GM13977 (cell line): ENCODE measurements at regions not wholly inside any gene's neighbourhood (a gene's known extent, or its start where the extent isn't known, plus 50 kb on each side); places are given as distances from the start of the nearest gene placed in this dataset.

Source experiments
- DNase-seq: peaks from one replicate; pipeline ENCODE4 v3.0.0; 2012; ENCODE audit warnings: low spot score
- in situ Hi-C: fragments of 300-500 bp; cut with MboI; formaldehyde crosslinking; loops from one replicate; pipeline ENCODE4 v1.12.0; 2022; ENCODE audit warnings: low sequenced_read_pairs, low pct_unique_long_range_greater_than_20kb, mixed read lengths, inconsistent platforms; ENCODE audit not compliant: unreplicated experiment
- TF ChIP-seq, protein P1 (sequence below): IDR thresholded peaks from 2 replicates; pipeline ENCODE4 v1.5.1; 2012; ENCODE audit warnings: mild to moderate bottlenecking, control low read depth; ENCODE audit not compliant: insufficient read depth; ENCODE audit errors: extremely low read depth, missing control alignments

DNA sequence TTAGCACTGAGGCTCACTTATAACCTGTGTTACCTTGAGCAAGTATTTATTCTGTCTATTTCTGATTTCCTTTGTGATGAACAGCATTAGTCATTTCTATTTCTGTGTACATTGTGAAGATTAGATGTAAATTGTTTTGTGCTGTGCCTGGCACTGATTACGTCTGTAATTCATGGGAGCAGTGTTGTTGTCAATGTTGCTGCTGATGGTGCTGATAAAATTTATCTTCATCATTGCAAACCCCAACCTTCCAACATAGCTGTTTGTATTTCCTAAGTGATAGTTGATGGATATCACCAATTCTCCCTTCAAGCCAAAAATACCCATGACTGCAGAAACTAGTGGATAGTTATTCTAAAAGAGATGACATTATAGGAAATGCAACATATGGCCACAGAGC, 400.5 kb upstream of the GRM3 start:
- TF ChIP-seq, protein P1, sequence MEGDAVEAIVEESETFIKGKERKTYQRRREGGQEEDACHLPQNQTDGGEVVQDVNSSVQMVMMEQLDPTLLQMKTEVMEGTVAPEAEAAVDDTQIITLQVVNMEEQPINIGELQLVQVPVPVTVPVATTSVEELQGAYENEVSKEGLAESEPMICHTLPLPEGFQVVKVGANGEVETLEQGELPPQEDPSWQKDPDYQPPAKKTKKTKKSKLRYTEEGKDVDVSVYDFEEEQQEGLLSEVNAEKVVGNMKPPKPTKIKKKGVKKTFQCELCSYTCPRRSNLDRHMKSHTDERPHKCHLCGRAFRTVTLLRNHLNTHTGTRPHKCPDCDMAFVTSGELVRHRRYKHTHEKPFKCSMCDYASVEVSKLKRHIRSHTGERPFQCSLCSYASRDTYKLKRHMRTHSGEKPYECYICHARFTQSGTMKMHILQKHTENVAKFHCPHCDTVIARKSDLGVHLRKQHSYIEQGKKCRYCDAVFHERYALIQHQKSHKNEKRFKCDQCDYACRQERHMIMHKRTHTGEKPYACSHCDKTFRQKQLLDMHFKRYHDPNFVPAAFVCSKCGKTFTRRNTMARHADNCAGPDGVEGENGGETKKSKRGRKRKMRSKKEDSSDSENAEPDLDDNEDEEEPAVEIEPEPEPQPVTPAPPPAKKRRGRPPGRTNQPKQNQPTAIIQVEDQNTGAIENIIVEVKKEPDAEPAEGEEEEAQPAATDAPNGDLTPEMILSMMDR, result no peak
- in situ Hi-C loops, result no loop called here
- DNase-seq, result no peak

DNA sequence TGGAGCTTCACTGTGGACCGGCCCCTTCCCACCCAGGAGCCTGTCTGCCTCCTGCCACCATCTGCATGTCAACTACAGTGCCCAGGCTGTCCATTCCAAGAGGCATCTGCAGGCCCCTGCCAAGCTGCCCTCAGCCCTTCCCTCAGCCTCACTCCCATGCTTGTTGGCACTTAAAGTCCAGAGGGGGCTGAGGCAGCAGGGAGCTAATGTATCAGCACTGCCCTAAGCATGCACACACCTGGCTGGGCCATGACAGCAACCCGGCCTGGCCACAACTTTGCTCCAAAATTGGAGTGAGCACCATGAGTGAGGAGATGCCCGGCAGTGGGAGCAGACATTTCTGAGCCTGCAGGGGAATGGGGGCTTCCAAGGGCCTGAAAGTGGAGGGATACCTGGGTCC, 417.5 kb upstream of the GRM3 start:
- in situ Hi-C loops, result no loop called here
- DNase-seq, result no peak

DNA sequence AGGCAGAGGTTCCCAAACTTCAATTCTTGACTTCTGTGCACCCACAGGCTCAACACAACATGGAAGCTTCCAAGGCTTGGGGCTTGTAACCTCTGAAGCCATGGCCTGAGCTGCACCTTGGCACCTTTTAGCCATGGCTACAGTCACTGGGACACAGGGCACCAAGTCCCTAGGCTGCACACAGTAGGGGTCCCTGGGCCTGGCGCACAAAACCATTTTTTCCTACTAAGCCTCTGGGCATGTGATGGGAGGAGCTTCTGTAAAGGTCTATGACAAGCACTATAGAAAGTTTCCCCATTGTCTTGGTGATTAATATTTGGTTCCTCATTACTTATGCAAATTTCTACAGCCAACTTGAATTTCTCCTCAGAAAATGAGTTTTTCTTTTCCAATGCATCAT, 420.9 kb upstream of the GRM3 start:
- DNase-seq, result no peak

More for the DNA sequence above, 417.5 kb upstream of the GRM3 start:
- TF ChIP-seq, protein P1, result no peak

DNA sequence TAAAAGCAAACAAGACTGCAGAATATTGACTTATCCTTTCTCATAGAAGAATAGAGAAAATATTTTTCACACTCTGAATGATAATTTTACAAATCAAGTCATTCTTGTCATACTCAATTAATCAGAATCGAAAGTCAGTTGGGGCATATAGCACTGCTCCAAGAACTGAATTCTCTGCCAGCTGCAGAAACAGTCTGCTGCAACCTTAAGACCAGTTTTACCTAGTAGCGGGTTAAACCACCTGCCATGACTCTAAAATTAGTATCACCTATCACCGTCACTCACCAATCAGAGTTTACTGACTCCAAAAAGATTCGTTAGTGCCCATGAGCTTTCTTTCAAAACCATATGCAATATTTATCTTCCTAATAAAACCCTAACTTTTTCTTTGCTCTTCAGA, 429.0 kb upstream of the GRM3 start:
- DNase-seq, result no peak
- in situ Hi-C loops, result no loop called here
- TF ChIP-seq, protein P1, result no peak

More for the DNA sequence above, 420.9 kb upstream of the GRM3 start:
- in situ Hi-C loops, result no loop called here
- TF ChIP-seq, protein P1, result no peak

DNA sequence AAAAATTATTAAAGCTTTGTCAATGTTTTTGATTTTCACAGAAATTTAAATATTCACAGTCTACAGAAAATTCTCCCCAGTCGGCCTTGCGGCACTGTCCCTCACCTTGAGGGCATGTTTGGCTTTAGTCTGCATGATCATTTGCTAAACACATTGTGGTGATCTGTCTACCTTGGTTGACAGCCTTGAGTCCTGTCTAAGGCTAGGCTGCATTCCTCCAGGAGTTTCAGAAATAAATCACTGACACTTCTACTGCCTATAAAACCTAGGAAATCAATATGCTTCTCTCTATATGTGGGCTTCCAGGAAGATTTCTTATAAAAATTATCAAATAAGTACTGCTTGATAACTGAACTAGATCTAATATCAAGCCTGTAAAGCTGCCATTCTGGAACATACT, 430.7 kb upstream of the GRM3 start:
- in situ Hi-C loops, result no loop called here

DNA sequence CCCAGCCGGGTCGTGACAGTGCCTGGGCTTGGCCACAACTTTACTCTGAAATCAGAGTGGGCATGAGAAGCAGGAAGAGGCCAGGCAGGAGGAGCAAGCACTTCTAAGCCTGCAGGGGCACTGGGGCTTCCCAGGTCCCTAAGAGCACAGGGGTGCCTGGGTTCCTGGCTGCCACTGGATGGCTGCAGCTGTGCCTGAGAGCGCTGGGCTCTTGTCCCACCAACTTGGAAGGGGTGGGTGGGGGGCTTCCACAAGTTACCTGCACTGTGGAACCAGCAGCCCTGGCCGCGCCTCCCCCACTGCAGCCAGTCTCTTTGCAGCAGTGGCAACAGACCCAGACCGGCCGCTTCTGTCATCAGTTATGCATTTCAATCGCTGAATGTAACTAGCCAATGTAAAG, 434.7 kb upstream of the GRM3 start:
- no peak for DNase-seq
- in situ Hi-C loops, result no loop called here
- TF ChIP-seq, protein P1, result no peak

More for the DNA sequence above, 430.7 kb upstream of the GRM3 start:
- TF ChIP-seq, protein P1, result no peak
- no peak for DNase-seq

DNA sequence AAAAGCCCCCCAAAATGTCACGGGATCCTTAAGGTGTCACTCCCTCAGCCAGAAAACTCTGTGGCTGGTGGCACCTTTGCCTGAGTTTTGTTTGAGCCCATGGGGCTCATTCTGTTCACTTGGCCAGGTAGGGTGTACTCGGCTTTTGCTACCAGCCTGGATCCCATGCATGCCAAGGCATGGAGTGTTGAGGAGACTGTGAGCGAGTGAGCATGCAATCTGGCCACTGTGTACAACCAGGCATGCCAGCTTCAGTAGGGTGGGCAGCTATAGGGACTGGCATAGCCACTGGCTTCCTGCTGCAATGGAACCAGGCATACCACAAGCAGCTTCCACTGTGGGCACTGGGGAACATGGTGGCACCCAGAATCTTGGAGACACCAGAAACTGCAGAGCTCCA, 436.0 kb upstream of the GRM3 start:
- in situ Hi-C loops, result no loop called here
- no peak for DNase-seq
- TF ChIP-seq, protein P1, result no peak
